ENCODE measurements at regions not wholly inside any gene's neighbourhood (a gene's known extent, or its start where the extent isn't known, plus 50 kb on each side); places are given as distances from the start of the nearest gene placed in this dataset.

GRCh38 chr4:3700736-3701135, 65.4 kb upstream of the ADRA2C start:
- intact Hi-C loops (cut with DNase I; ENCODE audit: low total_unique reads), result no loop called here
- ATAC-seq, result no peak
- in situ Hi-C loops (cut with MboI; ENCODE audit: low sequenced_read_pairs in 4 of 4), result no loop called here
- no peak for DNase-seq
- no peaks in the 10 kb centered on the region for H3K9me3 ChIP-seq
- no peaks in the 10 kb centered on the region for H3K4me1 ChIP-seq
- no peak overlapping the region for H3K27ac ChIP-seq
- H3K36me3 ChIP-seq, result no peaks in the 10 kb centered on the region
- no peak overlapping the region for H3K4me3 ChIP-seq
- TF ChIP-seq, protein P1, sequence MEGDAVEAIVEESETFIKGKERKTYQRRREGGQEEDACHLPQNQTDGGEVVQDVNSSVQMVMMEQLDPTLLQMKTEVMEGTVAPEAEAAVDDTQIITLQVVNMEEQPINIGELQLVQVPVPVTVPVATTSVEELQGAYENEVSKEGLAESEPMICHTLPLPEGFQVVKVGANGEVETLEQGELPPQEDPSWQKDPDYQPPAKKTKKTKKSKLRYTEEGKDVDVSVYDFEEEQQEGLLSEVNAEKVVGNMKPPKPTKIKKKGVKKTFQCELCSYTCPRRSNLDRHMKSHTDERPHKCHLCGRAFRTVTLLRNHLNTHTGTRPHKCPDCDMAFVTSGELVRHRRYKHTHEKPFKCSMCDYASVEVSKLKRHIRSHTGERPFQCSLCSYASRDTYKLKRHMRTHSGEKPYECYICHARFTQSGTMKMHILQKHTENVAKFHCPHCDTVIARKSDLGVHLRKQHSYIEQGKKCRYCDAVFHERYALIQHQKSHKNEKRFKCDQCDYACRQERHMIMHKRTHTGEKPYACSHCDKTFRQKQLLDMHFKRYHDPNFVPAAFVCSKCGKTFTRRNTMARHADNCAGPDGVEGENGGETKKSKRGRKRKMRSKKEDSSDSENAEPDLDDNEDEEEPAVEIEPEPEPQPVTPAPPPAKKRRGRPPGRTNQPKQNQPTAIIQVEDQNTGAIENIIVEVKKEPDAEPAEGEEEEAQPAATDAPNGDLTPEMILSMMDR (IDR thresholded peaks at IDR 0.05 in 4 of 5, conservative IDR thresholded peaks at IDR 0.05 in 1 of 5), result no peak
- no peak for TF ChIP-seq POLR2A (IDR thresholded peaks at IDR 0.05)
- H3K27me3 ChIP-seq, result peaks cover 28 to 38% (median 29%) of the 10 kb centered on the region in 3 donors

DNA sequence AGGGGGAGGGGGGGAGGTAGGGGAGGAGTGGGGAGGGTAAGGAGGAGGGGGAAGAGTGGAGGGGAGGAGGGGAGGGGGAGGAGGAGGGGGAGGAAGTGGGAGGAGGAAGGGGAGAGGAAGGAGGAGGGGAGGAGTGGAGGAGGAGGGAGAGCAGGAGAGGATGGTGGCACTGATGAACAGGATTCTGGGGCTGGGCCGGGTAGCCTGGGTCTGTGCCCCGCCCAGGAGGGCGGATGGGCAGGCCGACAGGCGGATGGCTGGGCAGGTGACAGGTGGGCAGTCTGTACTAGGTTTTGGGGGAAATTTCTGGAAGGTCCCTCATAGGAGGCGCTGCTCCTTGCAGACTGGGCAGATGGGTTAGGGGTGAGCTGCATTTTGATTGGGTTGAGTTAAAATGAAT, 66.0 kb upstream of the ADRA2C start:
- intact Hi-C loops (cut with DNase I; ENCODE audit: low total_unique reads) (no loop called here), in situ Hi-C loops (cut with MboI; ENCODE audit: low sequenced_read_pairs in 4 of 4) (no loop called here)
- no peak for DNase-seq
- H3K9me3 ChIP-seq, result no peaks in the 10 kb centered on the region
- no peak overlapping the region for H3K27ac ChIP-seq
- TF ChIP-seq POLR2A (IDR thresholded peaks at IDR 0.05), result no peak
- TF ChIP-seq, protein P1 (IDR thresholded peaks at IDR 0.05 in 4 of 5, conservative IDR thresholded peaks at IDR 0.05 in 1 of 5), result no peak
- H3K36me3 ChIP-seq, result no peaks in the 10 kb centered on the region
- no peak for ATAC-seq
- H3K4me1 ChIP-seq, result no peaks in the 10 kb centered on the region
- H3K27me3 ChIP-seq, result peaks cover 27 to 38% (median 29%) of the 10 kb centered on the region in 3 donors
- H3K4me3 ChIP-seq, result no peak overlapping the region

DNA sequence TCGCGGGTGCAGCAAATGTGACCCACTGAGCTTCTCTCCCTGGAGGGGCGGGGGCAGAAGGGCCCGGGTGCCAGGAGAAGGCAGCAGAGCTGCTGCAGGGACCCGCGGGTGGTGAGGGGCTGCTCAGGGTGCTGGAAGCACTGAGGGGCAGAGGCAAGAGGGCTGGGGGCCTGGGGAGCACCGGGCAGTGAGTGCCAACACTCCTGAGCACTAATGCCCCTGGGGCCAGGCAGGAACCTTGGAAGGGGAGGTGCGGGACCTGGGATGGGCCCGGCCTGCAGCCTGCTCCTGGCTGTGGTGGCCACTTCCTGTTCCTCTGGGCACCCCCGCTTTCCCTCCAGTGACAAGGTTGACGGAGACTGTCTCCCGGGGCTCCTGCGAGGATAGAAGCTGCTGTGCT, 66.5 kb upstream of the ADRA2C start:
- no peak for ATAC-seq
- Histone ChIP-seq H3K27me3 (peaks cover 27 to 36% (median 29%) of the 10 kb centered on the region in 3 donors), H3K36me3 (no peaks in the 10 kb centered on the region), H3K4me3 (no peak overlapping the region), H3K9me3 (no peaks in the 10 kb centered on the region), H3K4me1 (no peaks in the 10 kb centered on the region), H3K27ac (no peak overlapping the region)
- TF ChIP-seq POLR2A (IDR thresholded peaks at IDR 0.05), result no peak
- TF ChIP-seq, protein P1 (IDR thresholded peaks at IDR 0.05 in 4 of 5, conservative IDR thresholded peaks at IDR 0.05 in 1 of 5), result no peak
- DNase-seq, result no peak
- intact Hi-C loops (cut with DNase I; ENCODE audit: low total_unique reads) (no loop called here), in situ Hi-C loops (cut with MboI; ENCODE audit: low sequenced_read_pairs in 4 of 4) (no loop called here)

DNA sequence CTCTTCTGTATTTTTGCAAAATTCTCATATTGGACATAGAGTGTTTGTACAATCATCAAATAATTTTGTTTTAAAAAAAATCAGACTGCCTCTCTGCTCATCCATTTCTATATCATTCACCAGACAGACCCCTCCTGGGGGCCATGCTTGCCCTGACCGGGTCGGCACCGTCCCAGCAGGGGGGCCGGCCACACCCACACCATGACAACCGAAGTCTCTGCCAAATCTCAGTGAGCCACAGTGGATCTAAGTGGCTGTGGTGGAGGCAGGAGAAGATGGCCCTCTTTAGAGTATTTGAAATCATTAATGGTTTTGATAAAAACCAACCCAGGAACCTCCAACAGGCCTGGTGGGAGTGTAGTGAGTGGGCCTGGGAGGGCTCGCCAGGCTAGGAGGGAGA, 66.9 kb upstream of the ADRA2C start:
- in situ Hi-C loops (cut with MboI; ENCODE audit: low sequenced_read_pairs in 4 of 4), result no loop called here
- Histone ChIP-seq H3K9me3 (no peaks in the 10 kb centered on the region), H3K4me1 (no peaks in the 10 kb centered on the region), H3K27ac (no peak overlapping the region), H3K36me3 (no peaks in the 10 kb centered on the region), H3K4me3 (no peak overlapping the region), H3K27me3 (peaks cover 27 to 31% (median 29%) of the 10 kb centered on the region in 3 donors)
- DNase-seq, result no peak
- TF ChIP-seq POLR2A (IDR thresholded peaks at IDR 0.05), result no peak
- TF ChIP-seq, protein P1 (IDR thresholded peaks at IDR 0.05 in 4 of 5, conservative IDR thresholded peaks at IDR 0.05 in 1 of 5), result no peak
- intact Hi-C loops (cut with DNase I; ENCODE audit: low total_unique reads), result no loop called here
- no peak for ATAC-seq

GRCh38 chr4:3697033-3697432, 69.2 kb upstream of the ADRA2C start:
- H3K27ac ChIP-seq, result no peak overlapping the region
- no peaks in the 10 kb centered on the region for H3K9me3 ChIP-seq
- DNase-seq (no peak), ATAC-seq (no peak)
- intact Hi-C loops (cut with DNase I; ENCODE audit: low total_unique reads) (no loop called here), in situ Hi-C loops (cut with MboI; ENCODE audit: low sequenced_read_pairs in 4 of 4) (no loop called here)
- no peak overlapping the region for H3K4me3 ChIP-seq
- H3K27me3 ChIP-seq, result peaks cover 9 to 14% (median 11%) of the 10 kb centered on the region in 3 donors
- H3K4me1 ChIP-seq, result no peaks in the 10 kb centered on the region
- TF ChIP-seq, protein P1 (IDR thresholded peaks at IDR 0.05 in 4 of 5, conservative IDR thresholded peaks at IDR 0.05 in 1 of 5), result no peak
- no peak for TF ChIP-seq POLR2A (IDR thresholded peaks at IDR 0.05)
- no peaks in the 10 kb centered on the region for H3K36me3 ChIP-seq

Data from gastrocnemius medialis (tissue), 4 donors.